Upper lobe of left lung (tissue), 4 donors: ENCODE measurements at regions not wholly inside any gene's neighbourhood (a gene's known extent, or its start where the extent isn't known, plus 50 kb on each side); places are given as distances from the start of the nearest gene placed in this dataset.

ENCODE experiments used
- CTCF ChIP-seq, 6 experiments: fragments of 450-650 bp in 4 of 6; fragments of 200-600 bp in 2 of 6; sonication (generic) in 2 of 6; IDR thresholded peaks; one replicate each; pipeline ENCODE4 v1.5.1; 2016 to 2019; ENCODE audit warnings: antibody characterized with exemption in 6 of 6
- EP300 ChIP-seq, 4 donors: sonication (generic); formaldehyde crosslinking; IDR thresholded peaks; one replicate each; pipeline ENCODE4 v1.5.1; 2017; ENCODE audit warnings: antibody characterized with exemption in 4 of 4, control low read depth in 2 of 4
- POLR2A ChIP-seq, 4 donors: fragments of 450-650 bp; IDR thresholded peaks; one replicate each; pipeline ENCODE4 v1.5.1; 2016 to 2017; ENCODE audit warnings: antibody characterized with exemption in 4 of 4, mild to moderate bottlenecking in 2 of 4

GRCh38 chr3:117235304-117235703 lies 525.7 kb downstream of the TUSC7 start:
- no peak for TF ChIP-seq CTCF (IDR thresholded peaks at IDR 0.05)
- no peak for TF ChIP-seq POLR2A (IDR thresholded peaks at IDR 0.05)
- no peak for TF ChIP-seq EP300 (IDR thresholded peaks at IDR 0.05)
